ENCODE measurements at regions not wholly inside any gene's neighbourhood (a gene's known extent, or its start where the extent isn't known, plus 50 kb on each side); places are given as distances from the start of the nearest gene placed in this dataset.
A peak's percentile ranks its signal among the peaks of the same experiment; 100 is the strongest.

DNA sequence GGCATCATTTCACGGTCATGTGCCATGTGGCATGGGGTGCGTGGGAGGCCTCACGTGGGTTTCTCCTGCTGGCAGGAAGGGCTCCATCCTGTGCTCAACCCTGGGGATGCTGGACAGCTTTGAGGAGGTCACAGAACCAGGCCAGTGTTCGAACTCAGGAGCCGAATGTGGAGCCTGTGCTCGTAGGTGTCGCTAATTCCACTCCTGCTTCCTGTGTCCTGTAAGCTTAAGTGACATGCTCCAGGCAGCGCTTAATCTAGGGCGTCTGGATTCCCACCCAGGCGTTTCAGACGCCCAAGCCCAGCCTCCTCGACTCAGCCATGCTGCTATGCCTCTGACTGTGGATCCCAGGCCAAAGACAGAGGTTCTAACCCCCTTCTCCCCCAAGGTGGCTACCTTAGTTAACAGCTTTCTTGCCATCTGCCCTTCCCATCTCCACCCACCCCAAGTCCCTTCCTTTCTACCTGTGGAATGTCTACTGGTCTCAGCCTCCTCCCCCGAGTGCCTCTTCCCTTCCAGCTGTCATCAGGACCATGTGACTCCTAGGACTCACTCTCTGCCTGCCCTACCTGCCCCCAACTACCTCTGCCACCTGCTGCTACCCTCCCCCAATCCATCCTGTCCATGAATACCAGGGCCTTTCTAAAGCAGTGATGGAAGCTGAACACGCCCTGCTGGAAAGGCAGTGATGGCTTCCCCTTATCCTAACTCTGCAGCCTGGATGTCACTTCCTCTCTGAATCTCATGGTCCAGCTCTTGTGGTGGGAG is 255.1 kb downstream of the CDH26 start:
- DNase-seq (ENCODE audit: low spot score): no peak

DNA sequence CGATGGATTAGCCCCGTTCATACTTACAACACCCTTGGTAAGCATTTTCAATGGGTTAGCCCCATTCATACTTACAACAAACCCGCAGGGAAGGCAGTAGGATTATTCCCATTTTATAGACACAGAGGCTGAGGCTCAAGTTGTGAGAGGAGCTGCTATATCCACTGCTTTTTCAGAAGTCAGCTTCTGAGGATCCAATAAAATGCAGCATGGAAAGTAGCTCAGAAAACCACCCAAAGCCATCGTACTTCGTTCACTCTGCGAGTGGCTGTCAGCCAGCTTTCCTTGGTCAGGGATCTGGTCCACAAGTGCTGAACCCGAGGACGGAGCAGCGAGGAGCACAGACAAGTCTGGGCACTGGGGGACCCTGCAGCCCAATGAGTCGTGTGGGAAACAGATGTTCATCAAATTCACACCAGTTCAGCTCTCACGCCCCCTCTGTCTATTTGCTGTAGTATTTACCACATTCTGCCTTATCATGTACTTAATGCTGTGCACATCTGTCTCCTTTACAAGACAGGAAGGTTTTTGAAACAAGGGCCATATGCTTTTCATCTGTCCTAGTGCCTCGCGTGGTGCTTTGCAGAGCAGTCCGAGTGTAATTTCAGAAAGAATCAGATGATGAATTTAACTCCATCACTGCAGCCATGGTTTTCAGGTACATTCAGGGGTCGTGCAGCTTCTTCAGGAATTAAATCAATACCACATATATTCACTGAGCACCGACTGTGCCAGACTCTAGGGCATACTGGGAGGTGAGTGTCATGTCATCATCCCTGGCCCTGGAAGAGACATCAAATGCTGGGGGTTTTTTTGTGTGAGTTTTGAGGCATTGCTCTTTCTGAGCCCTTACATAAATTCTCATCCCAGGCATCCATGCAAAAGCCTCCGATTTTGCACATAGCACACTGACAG is 256.9 kb downstream of the CDH26 start:
- DNase-seq (ENCODE audit: low spot score): no peak

DNA sequence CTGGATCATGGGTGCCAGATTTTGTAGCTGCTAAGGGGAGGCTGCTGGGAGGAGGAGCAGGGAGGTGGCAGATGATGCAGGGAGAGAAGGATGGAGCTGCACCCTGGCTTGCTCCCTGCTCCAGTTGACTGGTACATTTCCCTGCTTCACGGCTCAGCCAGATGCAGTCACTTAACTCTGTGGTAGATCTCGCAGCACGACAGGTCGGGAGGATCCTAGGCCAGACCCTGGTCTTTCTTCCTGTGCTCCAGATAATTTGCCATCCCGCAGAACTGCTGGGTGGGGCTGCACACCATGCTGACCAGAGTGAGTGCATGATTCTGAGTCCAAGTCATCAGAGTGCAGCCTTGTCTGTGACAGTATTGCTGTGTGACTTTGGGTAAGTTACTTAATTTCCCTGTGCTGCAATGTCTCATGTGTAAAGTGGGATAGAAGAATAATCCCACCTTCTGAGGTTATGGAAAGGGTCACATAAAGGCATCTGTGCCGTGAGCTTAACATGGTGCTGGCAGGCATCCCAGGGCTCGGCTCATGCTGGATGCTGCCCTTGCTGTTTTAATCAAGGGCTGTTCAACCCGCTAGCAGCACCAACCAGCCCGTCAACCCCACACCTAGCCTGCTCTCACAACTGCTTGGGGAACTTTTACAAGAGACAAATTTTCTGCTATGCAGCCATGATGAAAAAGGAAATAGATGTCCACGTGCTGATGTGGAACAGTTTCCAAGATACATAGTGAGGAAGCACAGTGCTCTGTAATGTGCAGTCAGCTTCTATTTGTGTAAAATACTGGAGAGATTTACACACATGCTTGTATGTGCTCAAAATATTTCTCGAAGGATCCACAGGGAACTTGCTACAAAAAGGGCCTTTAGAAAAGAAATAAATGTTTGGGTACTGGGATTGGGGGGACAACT is 257.9 kb downstream of the CDH26 start:
- no peak for DNase-seq (ENCODE audit: low spot score)

DNA sequence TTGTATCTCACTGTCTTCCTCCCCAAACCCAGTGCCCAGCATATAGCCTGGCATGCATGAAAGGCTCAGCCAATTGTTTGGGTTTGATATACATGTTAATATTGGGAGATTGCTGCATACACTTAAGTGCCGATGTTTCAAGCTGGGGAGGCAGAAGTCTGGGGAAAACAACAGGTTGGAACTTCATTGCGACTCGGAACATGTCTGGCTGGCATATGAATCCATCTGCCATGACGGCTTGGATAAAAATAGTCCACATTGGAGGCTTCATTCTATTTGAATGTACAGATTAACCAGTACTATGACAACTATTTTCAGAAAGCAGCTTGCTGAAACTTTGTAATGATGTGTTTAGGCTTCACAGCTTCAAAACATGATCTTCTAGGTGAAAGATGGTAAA is 261.0 kb downstream of the CDH26 start:
- DNase-seq (ENCODE audit: low spot score): no peak

DNA sequence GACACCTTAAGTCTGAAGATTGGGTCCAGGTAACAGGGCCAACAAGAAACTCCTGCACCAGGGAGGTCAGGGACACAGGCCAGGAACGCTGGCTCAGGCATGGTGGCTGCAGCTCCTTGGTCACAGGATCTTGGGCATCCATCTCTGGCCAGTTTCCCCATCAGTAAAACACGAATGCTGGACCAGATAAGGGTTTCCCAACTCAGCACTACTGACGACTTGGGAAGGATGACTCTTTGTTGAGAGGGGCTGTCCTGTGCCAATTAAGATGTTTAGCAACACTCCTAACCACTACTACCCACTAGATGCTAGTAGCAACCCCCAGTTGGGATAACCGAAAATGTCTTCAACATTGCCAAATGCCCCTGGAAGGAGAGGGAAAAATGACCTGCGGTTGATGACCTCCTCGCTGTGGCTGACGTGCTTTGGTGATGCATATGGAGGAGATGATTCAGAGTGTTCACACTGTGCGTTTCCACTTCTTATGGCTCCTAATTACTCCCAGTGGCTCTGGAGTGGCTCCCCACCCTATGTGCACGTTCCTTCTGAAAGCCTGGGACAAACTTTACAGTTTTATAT is 261.9 kb downstream of the CDH26 start:
- DNase-seq (ENCODE audit: low spot score): peak; percentile 34

DNA sequence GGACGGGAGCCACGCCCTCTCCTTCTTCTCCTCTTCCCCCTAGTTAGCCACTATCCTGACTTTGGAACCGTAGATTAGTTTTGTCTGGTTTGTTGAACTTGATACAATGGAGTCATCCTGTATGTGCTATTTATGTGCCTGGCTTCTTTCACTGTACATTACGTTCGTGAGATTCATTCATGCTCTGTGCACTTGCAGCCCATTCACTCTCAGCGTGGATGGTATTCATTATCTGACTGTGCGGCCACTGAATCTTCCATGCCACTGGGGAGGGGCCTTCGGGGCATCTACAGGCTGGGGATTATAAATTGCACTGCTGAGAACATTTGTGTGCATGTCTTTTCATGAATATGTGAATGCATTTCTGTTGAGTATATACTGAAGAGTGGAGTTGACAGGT is 262.5 kb downstream of the CDH26 start:
- no peak for DNase-seq (ENCODE audit: low spot score)

DNA sequence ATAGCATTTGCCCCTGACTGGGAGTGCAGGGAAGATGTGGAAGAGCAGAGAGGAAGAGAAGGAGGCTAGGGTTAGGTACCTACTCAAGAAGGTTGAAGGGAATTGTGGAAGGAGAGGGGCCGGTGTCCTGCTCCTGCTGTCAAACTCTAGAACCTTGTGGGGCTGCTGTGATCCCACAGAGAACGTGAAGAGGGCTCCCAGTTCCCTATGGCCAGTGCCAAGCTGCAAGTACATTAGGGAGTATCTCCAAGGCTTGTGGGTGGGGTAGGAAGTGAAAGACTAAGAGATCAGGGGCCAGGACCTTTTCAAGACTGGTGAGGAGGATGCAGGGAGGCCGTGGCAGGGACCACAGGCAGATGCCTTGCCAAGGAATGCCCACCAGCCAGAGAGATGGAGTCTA is 263.4 kb downstream of the CDH26 start:
- no peak for DNase-seq (ENCODE audit: low spot score)

DNA sequence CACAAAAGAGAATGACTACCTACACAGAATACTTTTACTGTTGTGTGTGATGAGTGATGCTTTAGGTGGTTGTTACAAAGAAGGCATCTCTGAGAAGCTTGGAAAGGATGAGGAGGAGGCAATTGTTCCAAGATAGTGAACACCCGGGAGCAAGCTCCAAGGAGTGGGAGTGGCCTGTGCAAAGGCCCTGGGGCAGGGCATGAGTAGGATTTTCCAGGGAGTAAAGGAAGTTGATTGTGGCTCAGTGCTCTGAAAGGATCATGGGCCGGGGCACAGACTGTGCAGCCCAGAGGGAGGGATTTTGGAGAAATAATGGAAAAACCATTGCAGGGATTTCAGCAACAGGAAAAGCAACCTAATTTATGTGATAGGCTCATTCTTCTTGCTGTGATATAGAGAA is 264.3 kb downstream of the CDH26 start:
- DNase-seq (ENCODE audit: low spot score): no peak

DNA sequence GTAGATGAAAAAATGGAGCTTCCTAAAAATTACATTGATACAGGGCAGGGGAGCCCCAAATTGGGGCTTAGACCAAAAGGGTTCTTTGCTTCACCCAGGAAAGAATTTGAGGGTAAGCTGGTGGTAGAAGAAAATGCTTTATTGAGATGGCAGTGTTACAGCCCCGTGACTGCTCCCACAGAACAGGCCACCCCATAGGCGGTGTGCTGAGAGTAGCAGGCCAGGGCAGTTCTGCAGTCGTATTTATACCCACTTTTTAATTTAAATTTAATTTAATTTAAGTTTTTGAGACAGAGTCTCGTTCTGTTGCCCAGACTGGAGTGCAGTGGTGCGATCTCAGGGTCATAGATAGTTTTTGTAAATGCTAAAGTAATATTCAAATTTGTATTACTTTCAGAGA is 265.0 kb downstream of the CDH26 start:
- DNase-seq (ENCODE audit: low spot score): no peak

DNA sequence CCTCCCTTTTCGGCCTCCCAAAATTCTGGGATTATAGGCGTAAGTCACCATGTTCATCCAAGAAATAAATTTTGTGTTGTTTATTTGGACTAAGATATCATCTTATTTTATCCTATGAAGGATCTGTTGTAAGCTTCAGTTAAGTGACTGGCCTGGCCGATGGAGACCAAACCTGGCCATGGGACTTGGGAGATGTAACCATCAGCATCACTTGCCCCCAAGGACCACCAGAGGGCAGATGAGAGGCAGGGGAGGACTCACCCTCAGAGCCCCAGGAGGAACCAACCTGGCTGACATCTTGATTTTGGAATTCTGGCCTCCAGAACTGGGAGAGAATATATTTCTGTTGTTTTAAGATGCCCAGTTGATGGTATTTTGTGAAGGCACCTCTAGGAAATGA is 266.7 kb downstream of the CDH26 start:
- DNase-seq (ENCODE audit: low spot score): peak; percentile 17

DNA sequence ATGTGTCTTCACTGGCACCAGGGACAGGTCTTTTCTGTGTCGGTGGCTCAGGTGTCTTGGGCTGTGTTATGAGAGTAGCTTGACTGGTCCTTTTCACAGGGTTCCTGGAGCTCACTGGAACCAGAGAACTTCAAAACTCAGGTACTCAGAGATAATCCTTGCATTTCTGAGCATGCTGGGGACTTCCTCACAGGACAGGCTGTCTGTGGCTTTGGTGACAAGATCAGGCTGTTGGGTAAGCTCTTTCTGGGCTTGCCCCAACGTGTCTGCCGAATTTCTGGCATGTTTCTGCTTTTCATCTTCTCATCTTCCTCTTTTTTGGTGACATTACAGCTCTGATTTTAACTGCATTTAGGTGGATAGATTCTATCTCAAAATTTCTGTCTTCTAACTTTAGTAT is 270.0 kb downstream of the CDH26 start:
- DNase-seq (ENCODE audit: low spot score): no peak

DNA sequence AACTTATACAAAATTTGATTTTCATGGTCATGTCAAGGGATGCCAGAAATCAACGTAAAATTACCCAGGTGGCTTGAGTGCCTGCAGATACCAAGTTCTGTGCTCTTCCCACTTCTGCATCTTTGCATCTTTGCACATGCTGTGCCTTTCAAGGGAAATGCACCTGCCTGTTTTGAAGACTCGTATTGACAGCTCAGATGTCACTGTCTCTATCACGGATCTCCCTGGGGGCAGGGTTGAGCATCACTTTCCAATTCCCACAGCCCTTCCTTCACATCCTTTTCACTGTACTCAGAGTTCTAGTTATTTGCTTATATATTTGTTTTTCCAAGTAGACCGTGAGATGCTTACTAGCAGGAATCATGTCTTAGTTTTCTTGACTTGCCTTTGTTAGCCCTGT is 274.2 kb downstream of the CDH26 start:
- DNase-seq (ENCODE audit: low spot score): no peak

DNA sequence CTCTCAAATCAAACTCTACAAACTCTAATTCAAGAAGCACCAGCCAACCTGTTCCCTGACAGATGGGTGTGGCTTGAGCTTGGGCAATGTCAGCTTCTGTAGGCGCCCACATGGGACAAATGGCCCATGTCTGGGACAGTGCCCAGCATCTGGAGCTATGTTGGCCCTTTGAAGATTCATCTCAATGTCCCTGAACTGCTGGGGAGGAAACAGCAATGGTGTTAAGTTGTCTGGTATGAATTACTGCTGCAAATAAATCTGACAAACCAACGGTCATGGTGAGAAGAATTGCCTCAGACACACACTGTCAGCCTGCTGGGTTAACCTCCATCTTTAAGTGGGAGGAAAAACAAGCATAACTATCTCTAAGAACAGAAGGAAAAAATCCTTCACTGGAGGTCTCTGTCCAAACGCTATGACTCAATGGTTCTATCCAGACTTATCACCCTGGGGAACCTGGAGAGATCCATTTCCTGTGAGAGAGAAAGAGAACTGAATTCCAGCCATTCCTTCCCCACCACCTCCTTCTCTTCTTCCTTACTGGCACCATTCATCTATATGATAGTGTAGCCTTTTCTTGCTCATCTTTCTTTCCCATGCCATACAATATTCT is 274.9 kb downstream of the CDH26 start:
- no peak for DNase-seq (ENCODE audit: low spot score)

DNA sequence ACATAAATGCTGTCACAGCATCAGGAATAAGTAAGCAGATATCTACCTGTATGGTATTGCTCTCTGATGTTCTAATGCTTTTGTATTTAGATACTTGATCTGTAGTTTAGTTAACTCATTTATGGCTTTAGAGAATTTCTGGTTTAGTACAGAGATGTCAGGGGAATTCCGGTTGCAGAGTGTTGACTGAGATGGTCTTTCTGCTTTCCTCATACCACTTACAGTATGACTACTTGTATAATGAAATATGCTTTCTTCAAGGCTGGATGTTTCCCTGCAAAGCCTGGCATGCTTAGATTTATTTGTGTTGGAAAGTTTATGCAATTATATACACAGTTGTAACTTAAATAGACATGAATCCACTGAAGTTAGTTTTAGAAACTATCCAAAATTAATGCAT is 278.4 kb downstream of the CDH26 start:
- DNase-seq (ENCODE audit: low spot score): no peak

DNA sequence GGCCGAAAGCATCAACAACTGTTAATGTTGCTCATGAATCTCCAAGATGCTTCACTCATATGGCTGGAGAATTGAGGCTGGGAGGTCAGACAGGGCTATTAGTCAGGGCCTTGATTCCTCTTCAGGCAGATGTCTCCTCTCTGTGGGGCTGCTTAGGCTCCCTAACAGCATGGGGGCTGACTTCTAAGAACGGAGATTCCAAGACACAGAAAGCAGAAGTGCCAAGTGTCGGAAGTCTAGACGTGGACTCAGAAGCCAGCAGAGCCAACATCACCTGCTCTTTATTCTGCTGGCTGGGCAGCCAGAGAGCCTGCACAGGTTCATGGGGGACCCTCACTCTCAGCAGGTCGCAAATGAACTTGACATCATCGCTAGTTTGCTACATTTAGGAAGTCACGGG is 279.8 kb downstream of the CDH26 start:
- DNase-seq (ENCODE audit: low spot score): no peak

DNA sequence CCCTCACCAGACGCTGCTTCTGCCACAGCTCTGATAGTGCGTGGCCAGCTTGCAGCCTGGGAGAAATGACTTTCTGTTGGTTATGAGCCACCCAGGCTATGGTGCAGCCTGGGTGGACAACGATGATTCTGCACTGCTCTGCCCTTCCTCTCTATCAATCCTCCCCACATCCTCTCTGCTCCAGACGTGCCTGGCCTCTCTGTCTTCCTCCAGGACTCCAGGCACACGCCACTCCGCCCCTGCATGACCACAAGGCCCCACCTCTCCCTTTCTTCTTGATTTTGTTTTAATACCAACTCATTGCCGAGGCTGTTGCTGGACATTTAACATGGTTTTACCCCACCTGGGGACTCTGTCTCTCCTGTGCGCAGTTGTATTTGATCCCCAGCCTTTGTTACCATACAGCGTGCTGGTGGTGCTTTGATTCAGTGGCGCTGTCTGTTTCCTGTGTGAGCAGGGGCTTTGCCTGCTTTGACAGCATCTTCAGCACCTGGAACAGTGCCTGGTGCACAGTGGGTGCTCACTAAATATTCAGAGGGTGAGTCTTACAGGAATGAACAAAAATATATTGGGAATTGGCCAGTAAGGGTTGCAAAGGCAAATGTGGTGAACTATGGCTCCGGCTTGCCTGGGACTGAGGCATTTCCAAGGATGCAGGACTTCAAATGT is 280.9 kb downstream of the CDH26 start:
- peak; percentile 23 for DNase-seq (ENCODE audit: low spot score)

DNA sequence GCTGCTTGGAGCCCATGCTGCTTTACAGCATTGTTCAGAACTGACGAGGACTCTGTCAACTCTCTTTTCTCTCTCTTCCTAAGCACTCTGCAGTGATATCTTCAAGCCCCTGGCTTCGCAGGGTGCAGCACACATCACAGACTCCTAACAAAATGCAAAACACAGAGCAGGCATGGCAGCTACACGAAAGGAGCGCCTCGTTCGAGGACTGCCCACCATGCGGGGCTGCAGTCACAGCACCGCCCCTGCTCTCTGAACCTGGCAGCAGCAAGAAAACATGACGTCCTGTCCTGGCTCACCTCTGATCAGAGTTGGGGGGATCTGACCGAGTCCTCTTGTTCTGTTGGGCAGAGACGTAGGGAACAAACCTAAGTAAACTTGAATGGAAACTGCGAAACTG is 281.7 kb downstream of the CDH26 start:
- no peak for DNase-seq (ENCODE audit: low spot score)

DNA sequence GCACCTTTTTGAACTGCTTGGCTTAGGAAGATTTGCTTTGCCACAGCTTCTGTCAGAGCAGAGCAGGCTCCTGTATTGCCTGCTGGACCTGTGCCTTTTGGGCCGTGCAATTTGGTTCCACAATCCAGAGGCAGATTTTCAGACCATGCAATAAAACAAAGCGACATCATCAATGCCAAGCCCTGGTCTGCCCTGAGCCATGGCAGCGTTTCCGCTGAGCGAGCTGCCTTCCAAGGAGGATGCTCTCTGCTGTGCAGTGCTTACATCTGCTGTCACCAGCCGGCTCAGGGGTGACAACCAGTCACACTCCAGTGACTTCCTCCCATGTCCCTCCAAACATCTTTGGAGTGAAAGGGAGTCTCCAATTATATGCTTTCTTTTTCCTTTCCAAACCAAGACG is 282.2 kb downstream of the CDH26 start:
- no peak for DNase-seq (ENCODE audit: low spot score)

DNA sequence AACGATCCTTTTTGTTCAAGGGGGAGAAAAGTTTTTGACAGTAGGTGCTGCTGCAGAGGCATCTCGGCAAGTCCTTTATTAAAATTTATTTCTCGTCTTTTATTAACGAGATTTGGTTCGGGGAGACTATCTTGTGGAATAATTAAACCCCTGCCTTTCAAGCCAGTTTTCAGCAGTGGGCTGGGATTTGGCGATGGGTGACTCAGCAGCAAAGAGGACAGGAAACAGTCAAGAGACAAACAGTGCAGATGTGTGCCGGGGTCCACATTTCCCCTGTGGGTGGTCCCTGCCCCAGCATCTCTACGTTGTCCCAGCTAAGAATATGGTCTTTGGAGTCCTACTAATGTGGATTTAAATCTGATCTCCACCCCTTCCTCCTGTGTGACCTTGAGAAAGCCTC is 282.8 kb downstream of the CDH26 start:
- DNase-seq (ENCODE audit: low spot score): no peak

DNA sequence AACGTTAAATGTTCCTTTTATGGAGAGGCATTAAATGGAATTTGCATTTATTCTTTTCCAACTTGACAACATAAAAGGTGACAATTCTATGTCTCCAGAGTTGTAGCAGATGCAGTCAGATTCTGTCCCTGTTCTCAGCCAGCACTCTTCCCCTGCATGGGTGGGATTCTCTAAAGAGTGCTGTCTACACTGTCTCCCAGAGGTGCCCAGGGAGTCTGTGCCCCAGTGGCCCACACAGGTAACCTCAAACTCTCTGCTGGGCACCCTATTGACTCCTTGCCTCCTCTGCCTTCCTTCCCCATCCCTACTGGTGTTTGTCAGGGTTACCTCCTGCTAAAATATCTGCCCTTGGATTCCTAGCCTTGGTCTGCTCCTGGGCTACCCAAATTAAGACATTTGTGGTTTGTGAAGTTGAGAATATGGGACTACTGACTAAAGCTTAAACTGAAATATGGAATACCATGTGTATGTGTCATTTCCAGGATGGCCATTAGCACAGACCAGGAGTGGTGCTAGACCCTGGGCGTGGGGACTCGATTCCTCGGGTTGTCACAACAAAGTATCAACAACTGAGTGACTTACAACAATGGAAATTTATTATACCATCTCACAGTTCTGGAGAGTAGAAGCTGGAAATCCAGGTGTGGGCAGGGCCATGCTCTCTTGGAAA is 284.7 kb downstream of the CDH26 start:
- peak; percentile 53 for DNase-seq (ENCODE audit: low spot score)
